Heart right ventricle (tissue), 16 donors: ENCODE measurements at regions not wholly inside any gene's neighbourhood (a gene's known extent, or its start where the extent isn't known, plus 50 kb on each side); places are given as distances from the start of the nearest gene placed in this dataset.

Experiments used
- ATAC-seq, 8 donors: fragments of 200-7000 bp; cut with Tn5 transposase; one replicate each; pipeline ENCODE4 v1.9.1; 2020; ENCODE audit warnings: mild to moderate bottlenecking in 8 of 8, moderate library complexity in 8 of 8, moderate number of reproducible peaks in 1 of 8
- DNase-seq, 2 donors: peaks; one replicate each; pipeline ENCODE4 v3.0.0-alpha.2; 2020
- H3K27ac ChIP-seq, 10 donors: fragments of 200-600 bp; sonication (generic) in 2 of 10; one replicate each; pipeline versions ENCODE4 v1.5.0 to v1.8.0; 2020 to 2022; ENCODE audit warnings: mild to moderate bottlenecking in 3 of 10
- H3K27me3 ChIP-seq, 7 donors: fragments of 200-600 bp; one replicate each; pipeline ENCODE4 v1.8.0; 2021 to 2022; ENCODE audit warnings: mild to moderate bottlenecking in 2 of 7
- H3K36me3 ChIP-seq, 9 donors: fragments of 200-600 bp; sonication (generic) in 1 of 9; one replicate each; pipeline versions ENCODE4 v1.5.0 to v1.8.0; 2020 to 2022; ENCODE audit warnings: mild to moderate bottlenecking in 2 of 9
- H3K4me1 ChIP-seq, 9 donors: fragments of 200-600 bp; sonication (generic) in 1 of 9; one replicate each; pipeline versions ENCODE4 v1.5.0 to v1.8.0; 2020 to 2022; ENCODE audit warnings: mild to moderate bottlenecking in 4 of 9
- H3K4me3 ChIP-seq, 10 donors: fragments of 200-600 bp; sonication (generic) in 2 of 10; one replicate each; pipeline versions ENCODE4 v1.5.0 to v1.8.0; 2020 to 2022; ENCODE audit warnings: mild to moderate bottlenecking in 7 of 10, moderate library complexity in 2 of 10
- H3K9me3 ChIP-seq, 11 donors: fragments of 200-600 bp in 10 of 11; sonication (generic) in 2 of 11; one replicate each; pipeline versions ENCODE4 v1.5.0 to v1.8.0; 2013 to 2022; ENCODE audit warnings: mild to moderate bottlenecking in 2 of 11, control low read depth in 1 of 11, moderate library complexity in 1 of 11
- WGBS, 2 donors: extraction: QIAGEN DNeasy Blood & Tissue Kit; methylation state at CpG; one replicate each; pipeline ENCODE4 v1.1.7; 2013; ENCODE audit warnings: inconsistent platforms in 1 of 2; 5-methylcytosine and 5-hydroxymethylcytosine counted together
- intact Hi-C, 10 donors: fragments of 100-400 bp; cut with DNase I; formaldehyde crosslinking; loops; one replicate each; pipeline versions ENCODE4 v1.11.1 to v1.14.2; 2022
- TF ChIP-seq, protein P1 (sequence below), 9 donors: fragments of 200-600 bp; sonication (generic) in 2 of 9; IDR thresholded peaks; one replicate each; pipeline versions ENCODE4 v1.5.0 to v1.8.0; 2021 to 2022; ENCODE audit warnings: antibody characterized with exemption in 9 of 9, mild to moderate bottlenecking in 5 of 9, moderate library complexity in 1 of 9
- donor health status: Arrhythmogenic right ventricular cardiomyopathy.
- donor health status: ischemic (EF 13 %, LVEDD 7.1; RV severe dilation, severe dysfunction).
- donor health status: healthy with polysubstance abuse.
- donor health status: DM: no; HTN: yes; CAD: no.
- donor health status: DM: no; HTN: no; CAD: no.
- donor health status: ischemic (EF 25% LVEDD 6.9; RV normal size, moderate dysfunction).
- donor health status: ischemic (EF 25% LVEDD 5.7; RV mildly dilated, moderate dysfunction).
- donor health status: healthy.
- donor health status: DM: yes; HTN: yes; CAD: no.
- donor health status: Ischemic cardiomyopathy.
- donor health status: ischemic (EF 35%, LVEDD 5.7; RV mildly dilated, moderate dysfunction).
- donor health status: nonischemic (EF 11% LVEDD 7.7; RV severe dilation, severe dysfunction).
- donor health status: DM: yes; HTN: yes; CAD: no.
- donor health status: PGD.
- donor health status: ischemic (EF 29% LVEDD 5.4; RV normal size, mild dysfunction).
- donor health status: nonischemic (EF 23%, LVEDD 6.1; RV moderate dilation, normal function).

DNA sequence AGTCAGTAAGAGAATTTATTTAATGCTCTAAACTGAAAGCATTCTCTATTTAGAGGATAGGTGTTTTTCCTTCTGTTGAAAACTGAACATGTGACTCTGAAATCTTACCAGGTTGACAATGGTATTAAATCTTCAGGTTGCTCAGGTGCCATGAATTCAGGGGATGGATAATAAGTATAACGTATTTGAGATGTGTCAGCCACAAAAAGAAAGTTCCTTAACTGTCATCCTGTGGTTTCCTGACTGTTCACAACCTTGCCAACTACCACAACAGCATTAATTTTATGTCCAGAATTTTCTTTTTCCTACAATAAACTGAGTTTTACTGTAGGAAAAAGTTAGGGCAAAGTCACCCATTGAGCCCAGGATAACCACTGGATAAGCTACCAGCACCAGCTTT is 243.3 kb upstream of the PSMD7 start:
- Histone ChIP-seq H3K36me3 (no peaks in the 10 kb centered on the region), H3K27ac (peak overlapping the region in 1 of 10 donors; percentile 15), H3K4me3 (no peak overlapping the region), H3K4me1 (peaks cover 0 to 12% (median 0%) of the 10 kb centered on the region in 9 donors), H3K27me3 (no peaks in the 10 kb centered on the region), H3K9me3 (peaks cover 0 to 18% (median 0%) of the 10 kb centered on the region in 11 donors)
- TF ChIP-seq, protein P1, sequence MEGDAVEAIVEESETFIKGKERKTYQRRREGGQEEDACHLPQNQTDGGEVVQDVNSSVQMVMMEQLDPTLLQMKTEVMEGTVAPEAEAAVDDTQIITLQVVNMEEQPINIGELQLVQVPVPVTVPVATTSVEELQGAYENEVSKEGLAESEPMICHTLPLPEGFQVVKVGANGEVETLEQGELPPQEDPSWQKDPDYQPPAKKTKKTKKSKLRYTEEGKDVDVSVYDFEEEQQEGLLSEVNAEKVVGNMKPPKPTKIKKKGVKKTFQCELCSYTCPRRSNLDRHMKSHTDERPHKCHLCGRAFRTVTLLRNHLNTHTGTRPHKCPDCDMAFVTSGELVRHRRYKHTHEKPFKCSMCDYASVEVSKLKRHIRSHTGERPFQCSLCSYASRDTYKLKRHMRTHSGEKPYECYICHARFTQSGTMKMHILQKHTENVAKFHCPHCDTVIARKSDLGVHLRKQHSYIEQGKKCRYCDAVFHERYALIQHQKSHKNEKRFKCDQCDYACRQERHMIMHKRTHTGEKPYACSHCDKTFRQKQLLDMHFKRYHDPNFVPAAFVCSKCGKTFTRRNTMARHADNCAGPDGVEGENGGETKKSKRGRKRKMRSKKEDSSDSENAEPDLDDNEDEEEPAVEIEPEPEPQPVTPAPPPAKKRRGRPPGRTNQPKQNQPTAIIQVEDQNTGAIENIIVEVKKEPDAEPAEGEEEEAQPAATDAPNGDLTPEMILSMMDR (IDR thresholded peaks at IDR 0.05) = no peak
- intact Hi-C loops = no loop called here
- no peak for DNase-seq
- 49 to 61% methylated on average over 1 of the region's 1 CpG for WGBS, 2 donors
- ATAC-seq = no peak

DNA sequence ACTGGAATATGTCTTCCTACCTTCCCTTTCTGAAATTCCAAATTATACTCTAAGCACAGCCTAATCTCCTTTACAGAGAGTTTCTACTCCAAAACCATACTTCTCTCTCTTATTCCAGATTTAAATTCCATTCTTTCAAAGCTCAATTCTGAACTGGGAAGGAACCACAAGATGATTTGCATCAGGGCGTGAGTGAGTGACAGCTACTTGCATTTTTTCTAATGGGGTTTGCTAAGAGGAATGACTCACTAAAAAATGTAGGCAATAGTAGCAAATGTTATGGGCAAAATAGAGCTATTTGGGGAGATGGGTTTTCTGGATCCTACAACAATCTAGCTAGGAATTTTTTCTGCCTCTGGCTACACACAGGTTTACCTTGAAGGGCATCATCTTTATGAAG is 244.6 kb upstream of the PSMD7 start:
- Histone ChIP-seq H3K4me3 (no peak overlapping the region), H3K4me1 (peaks cover 0 to 12% (median 0%) of the 10 kb centered on the region in 9 donors), H3K9me3 (peaks cover 0 to 14% (median 0%) of the 10 kb centered on the region in 11 donors), H3K36me3 (no peaks in the 10 kb centered on the region), H3K27me3 (no peaks in the 10 kb centered on the region), H3K27ac (no peak overlapping the region)
- intact Hi-C loops = no loop called here
- DNase-seq (no peak), ATAC-seq (no peak)
- WGBS, 2 donors = 75 to 77% methylated on average over 1 of the region's 1 CpG
- TF ChIP-seq, protein P1 (IDR thresholded peaks at IDR 0.05) = no peak

DNA sequence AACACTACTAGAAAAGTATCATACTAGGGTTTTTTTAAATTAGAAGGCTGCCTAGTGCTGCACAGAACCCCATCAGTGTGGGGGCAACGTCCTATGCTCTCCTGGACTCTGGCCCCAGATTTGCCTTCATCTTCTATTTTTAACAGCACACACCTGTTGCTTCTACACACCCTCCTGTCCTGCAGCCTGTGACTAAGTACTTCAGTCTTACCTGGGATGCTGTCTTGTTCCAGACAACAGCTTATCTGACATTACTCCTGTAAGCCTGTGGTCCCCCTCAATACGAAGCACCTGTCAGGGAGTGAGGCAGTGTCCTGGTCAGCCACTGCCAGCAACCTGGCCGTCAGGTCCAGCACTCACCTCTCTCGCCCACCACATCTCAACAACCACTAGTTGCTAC is 247.6 kb upstream of the PSMD7 start:
- no peaks in the 10 kb centered on the region for H3K27me3 ChIP-seq
- no peaks in the 10 kb centered on the region for H3K36me3 ChIP-seq
- no peak overlapping the region for H3K4me3 ChIP-seq
- DNase-seq (no peak), ATAC-seq (no peak)
- H3K4me1 ChIP-seq = peaks cover 0 to 8% (median 0%) of the 10 kb centered on the region in 9 donors
- WGBS, 2 donors = 68 to 75% methylated on average over 4 of the region's 4 CpGs
- H3K9me3 ChIP-seq = no peaks in the 10 kb centered on the region
- intact Hi-C loops = no loop called here
- no peak overlapping the region for H3K27ac ChIP-seq
- TF ChIP-seq, protein P1 (IDR thresholded peaks at IDR 0.05) = no peak

DNA sequence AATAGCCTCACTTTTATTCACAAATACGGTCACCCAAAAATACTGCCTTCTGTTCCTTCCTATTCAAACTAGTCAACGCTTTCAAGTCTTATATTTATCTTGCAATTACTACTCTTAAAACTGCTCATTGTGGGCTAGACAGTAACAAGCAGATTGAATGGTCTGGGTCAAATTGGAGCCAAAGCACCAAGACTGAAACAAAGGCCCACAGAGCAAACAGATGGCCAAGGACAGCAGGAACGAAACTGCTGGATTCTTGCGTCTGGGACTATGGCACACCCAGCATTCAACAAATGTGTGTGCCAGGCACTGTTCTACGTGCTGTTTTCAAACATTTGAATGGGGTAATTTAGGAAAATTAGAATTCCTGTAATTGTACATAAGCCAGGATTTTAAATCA is 250.1 kb upstream of the PSMD7 start:
- intact Hi-C loops = no loop called here
- Histone ChIP-seq H3K9me3 (peaks cover 0 to 6% (median 0%) of the 10 kb centered on the region in 11 donors), H3K4me3 (no peak overlapping the region), H3K4me1 (no peaks in the 10 kb centered on the region), H3K27ac (no peak overlapping the region), H3K27me3 (no peaks in the 10 kb centered on the region), H3K36me3 (no peaks in the 10 kb centered on the region)
- 79 to 84% methylated on average over 5 of the region's 5 CpGs for WGBS, 2 donors
- no peak for DNase-seq
- TF ChIP-seq, protein P1 (IDR thresholded peaks at IDR 0.05) = no peak
- no peak for ATAC-seq
